Fibroblast of lung (primary cell): ENCODE measurements at regions not wholly inside any gene's neighbourhood (a gene's known extent, or its start where the extent isn't known, plus 50 kb on each side); places are given as distances from the start of the nearest gene placed in this dataset.

Source experiments
- DNase-seq, 2 donors: peaks; one replicate each; pipeline versions ENCODE4 v3.0.0 to v3.0.0-alpha.2; 2010; ENCODE audit warnings: low read depth in 2 of 2
- H2AFZ ChIP-seq: 2 replicates; pipeline ENCODE4 v1.5.1; 2012; ENCODE audit warnings: low read length, control low read depth, inconsistent platforms
- H3K27ac ChIP-seq: 2 replicates; pipeline ENCODE4 v1.5.1; 2011; ENCODE audit warnings: low read length, control low read depth; ENCODE audit not compliant: insufficient read depth
- H3K27me3 ChIP-seq: 2 replicates; pipeline ENCODE4 v1.5.1; 2011; ENCODE audit warnings: mild to moderate bottlenecking, low read length; ENCODE audit not compliant: control insufficient read depth, insufficient read depth
- H3K36me3 ChIP-seq: 2 replicates; pipeline ENCODE4 v1.5.1; 2011; ENCODE audit warnings: low read length; ENCODE audit not compliant: control insufficient read depth, insufficient read depth
- H3K4me1 ChIP-seq: 2 replicates; pipeline ENCODE4 v1.5.1; 2011; ENCODE audit warnings: low read length; ENCODE audit not compliant: control insufficient read depth, insufficient read depth; ENCODE audit errors: extremely low read depth
- H3K4me2 ChIP-seq: 2 replicates; pipeline ENCODE4 v1.5.1; 2011; ENCODE audit warnings: low read length, control low read depth; ENCODE audit not compliant: insufficient read depth; ENCODE audit errors: extremely low read depth
- H3K4me3 ChIP-seq, 4 experiments: fragments of 200-600 bp in 1 of 4; sonication (generic) in 1 of 4; replicated peaks in 1 of 4; 2 replicates each; pipeline ENCODE4 v1.5.1; 2011 to 2016; ENCODE audit warnings: low read length in 4 of 4, low read depth in 3 of 4, mild to moderate bottlenecking in 3 of 4, control low read depth in 2 of 4, inconsistent platforms in 1 of 4, mixed read lengths in 1 of 4; ENCODE audit not compliant: insufficient read depth in 1 of 4; ENCODE audit errors: control extremely low read depth in 1 of 4
- H3K79me2 ChIP-seq: 2 replicates; pipeline ENCODE4 v1.5.1; 2012; ENCODE audit warnings: mild to moderate bottlenecking, low read length, inconsistent platforms; ENCODE audit not compliant: control insufficient read depth, insufficient read depth
- H3K9ac ChIP-seq: 2 replicates; pipeline ENCODE4 v1.5.1; 2011; ENCODE audit warnings: mild to moderate bottlenecking, low read length, control low read depth; ENCODE audit not compliant: insufficient read depth
- H3K9me3 ChIP-seq: 2 replicates; pipeline ENCODE4 v1.5.1; 2012; ENCODE audit warnings: low read depth, low read length; ENCODE audit not compliant: control insufficient read depth, insufficient read depth
- H4K20me1 ChIP-seq: 2 replicates; pipeline ENCODE4 v1.5.1; 2011; ENCODE audit warnings: low read length; ENCODE audit not compliant: control insufficient read depth, insufficient read depth; ENCODE audit errors: extremely low read depth
- CTCF ChIP-seq, 2 donors: IDR thresholded peaks in 1 of 2; conservative IDR thresholded peaks in 1 of 2; 1 replicate in 1 of 2; 2 replicates in 1 of 2; pipeline ENCODE4 v1.5.1; 2011 to 2012; ENCODE audit warnings: low read length in 2 of 2, control low read depth in 1 of 2, inconsistent platforms in 1 of 2, low read depth in 1 of 2, mild to moderate bottlenecking in 1 of 2
- EZH2 ChIP-seq: IDR thresholded peaks from 2 replicates; pipeline ENCODE4 v1.5.1; 2012; ENCODE audit warnings: low read length, control low read depth, mild to moderate bottlenecking; ENCODE audit errors: missing control alignments

GRCh38 chr21:32184065-32184464 is 94.8 kb downstream of the MIS18A start:
- Histone ChIP-seq H3K4me2 (no peak overlapping the region), H3K27me3 (no peaks in the 10 kb centered on the region), H3K79me2 (no peaks in the 10 kb centered on the region), H3K36me3 (no peaks in the 10 kb centered on the region), H3K9me3 (no peaks in the 10 kb centered on the region), H3K9ac (no peak overlapping the region), H4K20me1 (no peaks in the 10 kb centered on the region), H3K4me3 (no peak overlapping the region), H3K4me1 (no peaks in the 10 kb centered on the region), H2AFZ (no peak overlapping the region), H3K27ac (no peak overlapping the region)
- no peak for DNase-seq
- no peak for TF ChIP-seq CTCF (conservative IDR thresholded peaks at IDR 0.05 in 1 of 2, IDR thresholded peaks at IDR 0.05 in 1 of 2; ENCODE audit: low read depth in 1 of 2, low read length in 2 of 2)
- no peak for TF ChIP-seq EZH2

GRCh38 chr21:32183396-32183795 is 95.5 kb downstream of the MIS18A start:
- no peaks in the 10 kb centered on the region for H3K27me3 ChIP-seq

GRCh38 chr21:32182449-32182848 is 96.4 kb downstream of the MIS18A start:
- Histone ChIP-seq H4K20me1 (no peaks in the 10 kb centered on the region), H3K27ac (no peak overlapping the region), H3K4me1 (no peaks in the 10 kb centered on the region), H3K9ac (no peak overlapping the region), H3K79me2 (no peaks in the 10 kb centered on the region), H3K9me3 (no peaks in the 10 kb centered on the region), H3K27me3 (no peaks in the 10 kb centered on the region), H3K4me3 (no peak overlapping the region), H2AFZ (no peak overlapping the region), H3K4me2 (no peak overlapping the region), H3K36me3 (no peaks in the 10 kb centered on the region)
- no peak for TF ChIP-seq EZH2
- no peak for TF ChIP-seq CTCF (conservative IDR thresholded peaks at IDR 0.05 in 1 of 2, IDR thresholded peaks at IDR 0.05 in 1 of 2; ENCODE audit: low read depth in 1 of 2, low read length in 2 of 2)
- no peak for DNase-seq

More at GRCh38 chr21:32183396-32183795, 95.5 kb downstream of the MIS18A start:
- Histone ChIP-seq H3K9me3 (no peaks in the 10 kb centered on the region), H4K20me1 (no peaks in the 10 kb centered on the region), H3K4me3 (no peak overlapping the region), H3K27ac (no peak overlapping the region), H2AFZ (no peak overlapping the region), H3K4me1 (no peaks in the 10 kb centered on the region), H3K36me3 (no peaks in the 10 kb centered on the region), H3K9ac (no peak overlapping the region), H3K4me2 (no peak overlapping the region), H3K79me2 (no peaks in the 10 kb centered on the region)
- DNase-seq = no peak
- no peak for TF ChIP-seq CTCF (conservative IDR thresholded peaks at IDR 0.05 in 1 of 2, IDR thresholded peaks at IDR 0.05 in 1 of 2; ENCODE audit: low read depth in 1 of 2, low read length in 2 of 2)
- no peak for TF ChIP-seq EZH2
